ENCODE measurements at regions not wholly inside any gene's neighbourhood (a gene's known extent, or its start where the extent isn't known, plus 50 kb on each side); places are given as distances from the start of the nearest gene placed in this dataset.

DNA sequence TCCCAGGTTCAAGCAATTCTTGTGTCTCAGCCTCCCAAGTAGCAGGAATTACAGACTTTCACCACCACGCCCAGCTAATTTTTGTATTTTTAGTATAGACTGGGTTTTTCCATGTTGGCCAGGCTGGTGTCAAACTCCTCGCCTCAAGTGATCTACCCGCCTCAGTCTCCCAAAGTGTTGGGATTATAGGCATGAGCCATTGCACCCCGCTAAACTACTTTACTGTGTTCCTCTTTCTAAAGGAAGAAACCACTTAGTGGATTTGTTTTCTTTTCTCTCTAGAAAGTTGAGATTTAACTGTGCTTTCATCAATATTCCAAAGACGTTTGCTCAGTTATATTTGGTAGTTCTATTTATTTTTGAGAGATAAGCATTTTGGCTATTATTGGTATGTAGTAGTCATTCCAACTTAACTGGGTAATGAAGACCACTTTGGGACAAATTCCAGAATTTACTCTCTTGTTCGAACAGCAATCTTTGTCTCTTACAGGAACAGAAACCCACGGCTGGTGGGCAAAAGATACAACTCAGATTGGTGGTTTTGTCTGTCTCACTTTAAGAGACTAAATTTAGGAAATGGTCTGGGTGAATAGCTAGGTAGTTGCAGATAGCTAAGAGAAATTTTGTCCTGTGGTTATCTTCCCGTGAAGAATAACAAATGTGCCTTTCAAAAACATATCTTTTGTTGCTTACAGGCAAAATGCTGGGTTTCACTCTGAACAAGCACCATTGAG is 103.5 kb upstream of the CD55 start:
- Mint-ChIP-seq H3K4me3 (ENCODE audit: unreplicated experiment) (no peak overlapping the region), H3K36me3 (ENCODE audit: insufficient read depth, unreplicated experiment) (no peaks in the 10 kb centered on the region), H3K27me3 (ENCODE audit: insufficient read depth, unreplicated experiment) (no peaks in the 10 kb centered on the region), H3K4me1 (ENCODE audit: low read depth, unreplicated experiment) (peaks cover 18% of the 10 kb centered on the region), H3K9me3 (ENCODE audit: unreplicated experiment) (peaks cover 10% of the 10 kb centered on the region), H3K27ac (ENCODE audit: unreplicated experiment) (no peak overlapping the region)
- POLR2A ChIA-PET = no interaction called here
- CTCF ChIA-PET = no interaction called here
- H3K36me3 ChIP-seq (ENCODE audit: control insufficient read depth, insufficient read depth, low read length) = no peaks in the 10 kb centered on the region
- intact Hi-C loops (cut with micrococcal nuclease; ENCODE audit: unreplicated experiment) = no loop called here
- H3K4me3 ChIP-seq (ENCODE audit: low read depth, low read length) = no peak overlapping the region
- peaks cover 6% of the 10 kb centered on the region for H3K9me3 ChIP-seq
- peaks cover 5% of the 10 kb centered on the region; the same call in 1 of the 2 replicates for H3K4me1 ChIP-seq
- DNase-seq = no peak
- TF ChIP-seq, protein P1, sequence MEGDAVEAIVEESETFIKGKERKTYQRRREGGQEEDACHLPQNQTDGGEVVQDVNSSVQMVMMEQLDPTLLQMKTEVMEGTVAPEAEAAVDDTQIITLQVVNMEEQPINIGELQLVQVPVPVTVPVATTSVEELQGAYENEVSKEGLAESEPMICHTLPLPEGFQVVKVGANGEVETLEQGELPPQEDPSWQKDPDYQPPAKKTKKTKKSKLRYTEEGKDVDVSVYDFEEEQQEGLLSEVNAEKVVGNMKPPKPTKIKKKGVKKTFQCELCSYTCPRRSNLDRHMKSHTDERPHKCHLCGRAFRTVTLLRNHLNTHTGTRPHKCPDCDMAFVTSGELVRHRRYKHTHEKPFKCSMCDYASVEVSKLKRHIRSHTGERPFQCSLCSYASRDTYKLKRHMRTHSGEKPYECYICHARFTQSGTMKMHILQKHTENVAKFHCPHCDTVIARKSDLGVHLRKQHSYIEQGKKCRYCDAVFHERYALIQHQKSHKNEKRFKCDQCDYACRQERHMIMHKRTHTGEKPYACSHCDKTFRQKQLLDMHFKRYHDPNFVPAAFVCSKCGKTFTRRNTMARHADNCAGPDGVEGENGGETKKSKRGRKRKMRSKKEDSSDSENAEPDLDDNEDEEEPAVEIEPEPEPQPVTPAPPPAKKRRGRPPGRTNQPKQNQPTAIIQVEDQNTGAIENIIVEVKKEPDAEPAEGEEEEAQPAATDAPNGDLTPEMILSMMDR (IDR thresholded peaks at IDR 0.05; ENCODE audit: insufficient read depth in 1 of 2, low read depth in 1 of 2, low read length in 1 of 2, severe bottlenecking in 1 of 2, unreplicated experiment in 1 of 2) = no peak
- BruUV-seq (replicated peaks) = no TSS peak
- H3K27me3 ChIP-seq (replicated peaks; ENCODE audit: control insufficient read depth, insufficient read depth, low read length) = no peaks in the 10 kb centered on the region

DNA sequence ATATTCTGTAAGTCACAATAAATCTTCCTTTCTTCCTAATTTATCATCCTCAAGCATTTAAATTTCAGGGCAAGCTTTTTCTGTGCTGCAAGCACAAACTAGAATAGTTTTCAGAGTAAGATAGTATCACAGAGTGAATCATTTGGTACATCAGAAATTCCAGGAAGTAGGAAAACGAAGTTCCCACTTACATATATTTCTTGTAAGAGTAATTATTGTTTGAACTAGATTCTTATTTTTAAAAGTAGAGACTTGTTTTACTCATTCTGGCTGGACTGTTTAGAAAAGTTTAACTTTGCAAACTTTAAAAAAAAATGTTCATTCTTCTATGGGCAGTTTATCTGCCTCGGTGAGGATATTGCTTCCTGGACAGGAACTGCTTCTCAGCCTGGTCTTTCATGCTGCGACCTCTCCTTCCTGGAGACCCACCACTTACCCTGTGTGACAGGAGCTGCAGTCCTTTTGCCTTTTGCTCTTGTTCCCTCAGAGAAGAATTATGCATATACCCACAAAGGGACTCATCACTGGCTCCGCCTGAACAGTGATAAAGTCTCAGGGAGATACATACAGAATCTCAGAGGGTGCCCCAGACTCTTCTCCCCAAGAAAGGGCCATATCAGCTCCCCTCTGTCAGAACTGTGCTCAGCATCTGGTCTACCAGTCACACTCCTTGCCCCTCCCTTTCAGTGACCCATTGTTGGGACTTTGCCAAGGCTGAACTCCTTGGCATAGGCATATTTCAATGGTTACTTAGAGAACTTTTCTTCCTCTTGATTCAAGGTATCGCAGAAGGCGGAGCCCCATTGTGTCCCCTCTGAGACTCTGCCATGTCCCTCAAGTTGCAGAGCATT is 102.7 kb upstream of the CD55 start:
- Mint-ChIP-seq H3K9me3 (ENCODE audit: unreplicated experiment) (peaks cover 9% of the 10 kb centered on the region), H3K27ac (ENCODE audit: unreplicated experiment) (peak overlapping the region; percentile 40), H3K36me3 (ENCODE audit: insufficient read depth, unreplicated experiment) (no peaks in the 10 kb centered on the region), H3K4me1 (ENCODE audit: low read depth, unreplicated experiment) (peaks cover 26% of the 10 kb centered on the region), H3K27me3 (ENCODE audit: insufficient read depth, unreplicated experiment) (no peaks in the 10 kb centered on the region), H3K4me3 (ENCODE audit: unreplicated experiment) (no peak overlapping the region)
- peaks cover 6% of the 10 kb centered on the region for H3K9me3 ChIP-seq
- intact Hi-C loops (cut with micrococcal nuclease; ENCODE audit: unreplicated experiment) = no loop called here
- DNase-seq = no peak
- TF ChIP-seq, protein P1 (IDR thresholded peaks at IDR 0.05; ENCODE audit: insufficient read depth in 1 of 2, low read depth in 1 of 2, low read length in 1 of 2, severe bottlenecking in 1 of 2, unreplicated experiment in 1 of 2) = no peak
- no peaks in the 10 kb centered on the region for H3K27me3 ChIP-seq (replicated peaks; ENCODE audit: control insufficient read depth, insufficient read depth, low read length)
- H3K4me3 ChIP-seq (ENCODE audit: low read depth, low read length) = no peak overlapping the region
- no peaks in the 10 kb centered on the region for H3K36me3 ChIP-seq (ENCODE audit: control insufficient read depth, insufficient read depth, low read length)
- no TSS peak for BruUV-seq (replicated peaks)
- H3K4me1 ChIP-seq = peaks cover 5% of the 10 kb centered on the region; the same call in 1 of the 2 replicates
- POLR2A ChIA-PET = no interaction called here
- CTCF ChIA-PET = no interaction called here

DNA sequence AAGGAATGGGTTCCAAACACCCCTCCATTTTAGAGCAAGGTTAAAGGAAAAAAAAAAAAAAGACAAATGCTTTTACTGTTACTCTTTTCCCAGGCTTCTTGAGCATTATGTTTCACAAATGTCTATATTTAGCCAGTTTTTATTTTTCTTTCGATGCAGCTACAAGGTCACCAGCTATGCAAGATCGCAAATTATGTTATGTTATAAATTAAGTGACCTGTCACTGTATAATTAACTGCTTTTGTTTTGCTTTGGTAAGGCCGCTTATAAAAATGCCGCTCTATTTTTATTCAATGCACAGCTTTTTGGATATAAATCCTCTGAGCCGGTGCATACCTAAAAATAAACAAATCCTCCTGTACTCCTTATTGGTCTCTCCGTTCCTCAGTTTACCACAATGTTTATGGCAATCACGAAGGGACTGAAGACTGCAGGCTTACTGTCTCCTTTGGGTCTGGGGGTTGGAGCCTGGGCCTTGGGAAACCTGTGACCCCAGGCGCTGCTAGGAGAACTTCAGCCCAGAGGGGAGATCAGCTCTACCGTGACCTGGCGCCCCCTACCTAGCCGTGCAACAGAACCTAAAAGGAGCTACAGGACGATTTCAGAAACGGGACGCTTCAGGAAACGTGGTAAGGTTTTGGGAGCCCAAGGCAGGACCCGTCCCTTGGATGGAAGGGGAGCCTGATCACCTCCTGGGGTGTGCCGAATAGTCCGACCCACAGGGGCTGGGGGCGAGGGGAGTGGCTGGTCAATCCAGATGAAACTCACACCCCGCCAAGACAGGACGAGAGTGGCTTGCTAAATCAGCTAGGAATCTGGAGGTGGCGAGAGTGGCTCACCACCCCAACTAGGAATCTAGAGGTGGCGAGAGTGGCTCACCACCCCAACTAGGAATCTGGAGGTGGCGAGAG is 101.2 kb upstream of the CD55 start:
- intact Hi-C loops (cut with micrococcal nuclease; ENCODE audit: unreplicated experiment) = no loop called here
- Histone ChIP-seq H3K9me3 (no peaks in the 10 kb centered on the region), H3K27me3 (replicated peaks; ENCODE audit: control insufficient read depth, insufficient read depth, low read length) (no peaks in the 10 kb centered on the region), H3K36me3 (ENCODE audit: control insufficient read depth, insufficient read depth, low read length) (no peaks in the 10 kb centered on the region), H3K4me3 (ENCODE audit: low read depth, low read length) (no peak overlapping the region), H3K4me1 (peaks cover 5% of the 10 kb centered on the region; the same call in 1 of the 2 replicates)
- Mint-ChIP-seq H3K36me3 (ENCODE audit: insufficient read depth, unreplicated experiment) (no peaks in the 10 kb centered on the region), H3K4me1 (ENCODE audit: low read depth, unreplicated experiment) (peaks cover 26% of the 10 kb centered on the region), H3K27me3 (ENCODE audit: insufficient read depth, unreplicated experiment) (no peaks in the 10 kb centered on the region), H3K9me3 (ENCODE audit: unreplicated experiment) (no peaks in the 10 kb centered on the region), H3K27ac (ENCODE audit: unreplicated experiment) (no peak overlapping the region), H3K4me3 (ENCODE audit: unreplicated experiment) (no peak overlapping the region)
- ChIA-PET CTCF (no interaction called here), POLR2A (no interaction called here)
- DNase-seq = no peak
- no TSS peak for BruUV-seq (replicated peaks)
- TF ChIP-seq, protein P1 (IDR thresholded peaks at IDR 0.05; ENCODE audit: insufficient read depth in 1 of 2, low read depth in 1 of 2, low read length in 1 of 2, severe bottlenecking in 1 of 2, unreplicated experiment in 1 of 2) = no peak
